Stimulated activated memory B cell treated with anti-CD40 and anti-IgM and Interleukin-4, amounts not matched to agents 10 μg/mL and 1 μg/mL and 100 μg/mL, for 72 hours (primary cell): ENCODE measurements at regions not wholly inside any gene's neighbourhood (a gene's known extent, or its start where the extent isn't known, plus 50 kb on each side); places are given as distances from the start of the nearest gene placed in this dataset.
"Not testable (repeated sequence)": the region's sequence is repeated elsewhere in the genome, so short reads cannot be mapped to it uniquely, and the experiment has no call there.

Experiments used
- ATAC-seq: fragments of 150-1000 bp; cut with Tn5 transposase; 2 replicates; pipeline ENCODE4 v1.10.0; 2021
- H3K27ac Mint-ChIP-seq: one replicate; pipeline ENCODE4 v1.8.0; 2022; ENCODE audit warnings: mild to moderate bottlenecking, mixed read lengths
- H3K27me3 Mint-ChIP-seq: one replicate; pipeline ENCODE4 v1.8.0; 2022; ENCODE audit warnings: mixed read lengths
- H3K36me3 Mint-ChIP-seq: one replicate; pipeline ENCODE4 v1.8.0; 2022; ENCODE audit warnings: mixed read lengths
- H3K4me1 Mint-ChIP-seq: one replicate; pipeline ENCODE4 v1.8.0; 2022; ENCODE audit warnings: mixed read lengths
- H3K4me3 Mint-ChIP-seq: one replicate; pipeline ENCODE4 v1.8.0; 2022; ENCODE audit warnings: mild to moderate bottlenecking, moderate library complexity, mixed read lengths
- H3K9me3 Mint-ChIP-seq: one replicate; pipeline ENCODE4 v1.8.0; 2022; ENCODE audit warnings: mixed read lengths

DNA sequence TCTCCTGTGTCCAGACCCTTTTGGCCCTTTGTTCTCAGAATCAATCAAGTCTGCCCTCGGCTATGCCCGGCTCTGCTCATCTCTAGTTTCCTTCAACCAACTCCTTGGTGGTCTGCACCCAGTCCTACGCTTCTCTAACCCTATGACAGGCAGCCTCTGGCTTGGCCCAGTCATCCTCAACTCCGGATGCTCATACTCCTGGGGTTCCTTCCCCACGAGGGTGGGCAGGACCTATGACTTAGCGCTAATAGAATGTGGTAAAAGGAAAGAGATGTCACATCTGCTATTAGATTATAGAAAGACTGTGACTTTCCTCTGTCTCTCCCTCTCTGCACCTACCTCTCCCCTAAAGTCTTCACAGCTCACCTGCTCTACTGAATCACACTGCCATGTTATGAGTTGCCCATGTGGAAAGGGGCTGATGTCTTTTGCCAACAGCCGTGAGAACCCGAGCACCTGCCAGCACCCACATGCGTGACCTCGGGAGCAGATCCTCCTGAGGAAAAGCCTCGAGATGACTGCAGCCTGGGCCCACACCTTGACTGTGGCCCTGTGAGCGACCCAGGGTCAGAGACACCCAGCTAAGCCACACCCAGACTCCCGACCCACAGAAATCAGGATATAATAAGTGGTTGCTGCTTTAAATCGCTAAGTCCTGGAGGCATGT is 334.9 kb downstream of the GADD45G start:
- Mint-ChIP-seq H3K27ac (no peak overlapping the region), H3K27me3 (peaks cover 56% of the 10 kb centered on the region), H3K9me3 (no peaks in the 10 kb centered on the region), H3K4me3 (no peak overlapping the region), H3K4me1 (peaks cover 6% of the 10 kb centered on the region), H3K36me3 (no peaks in the 10 kb centered on the region)
- ATAC-seq = no peak

DNA sequence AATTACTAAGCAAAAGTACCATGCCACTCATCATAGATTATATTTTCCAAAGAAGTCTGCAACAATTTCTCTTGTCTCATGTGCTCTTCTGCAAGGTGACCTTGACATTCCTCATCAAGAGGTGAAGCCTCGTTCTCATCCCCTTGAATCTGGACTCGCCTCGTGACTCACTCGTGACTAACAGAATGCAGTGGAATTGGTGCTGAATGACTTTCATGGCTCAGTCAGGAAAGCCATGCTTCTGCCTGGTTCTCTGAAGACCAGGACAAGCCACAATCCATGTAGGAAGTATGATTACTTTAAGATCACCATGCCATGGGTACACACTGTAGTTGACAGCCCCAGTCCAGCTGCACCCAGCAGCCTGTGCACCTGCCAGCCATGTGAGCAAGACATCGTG is 335.8 kb downstream of the GADD45G start:
- no peaks in the 10 kb centered on the region for H3K36me3 Mint-ChIP-seq
- H3K27ac Mint-ChIP-seq = no peak overlapping the region
- H3K9me3 Mint-ChIP-seq = no peaks in the 10 kb centered on the region
- ATAC-seq = no peak
- H3K4me3 Mint-ChIP-seq = no peak overlapping the region
- peaks cover 6% of the 10 kb centered on the region for H3K4me1 Mint-ChIP-seq
- H3K27me3 Mint-ChIP-seq = peaks cover 56% of the 10 kb centered on the region

DNA sequence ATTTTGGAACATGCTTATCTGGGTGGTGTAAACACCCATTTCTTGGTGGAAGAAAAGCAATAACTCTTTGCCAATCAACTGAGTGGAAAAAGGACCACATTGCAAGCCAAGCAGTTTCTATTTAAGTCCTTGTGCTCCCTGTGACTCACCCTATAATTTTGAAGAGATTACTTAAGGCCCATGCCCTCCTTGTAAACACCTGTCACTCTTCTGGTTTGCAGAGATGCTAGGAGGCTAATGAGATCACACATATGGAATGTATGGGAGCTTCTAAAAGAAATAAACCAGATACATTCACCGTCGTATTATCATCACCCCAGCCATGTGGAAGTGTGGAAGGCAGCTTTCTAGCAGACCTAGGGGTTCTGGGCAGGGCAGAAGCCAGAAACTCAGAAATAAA is 337.1 kb downstream of the GADD45G start:
- H3K27ac Mint-ChIP-seq = no peak overlapping the region
- ATAC-seq = no peak
- no peaks in the 10 kb centered on the region for H3K9me3 Mint-ChIP-seq
- H3K27me3 Mint-ChIP-seq = peaks cover 49% of the 10 kb centered on the region
- no peaks in the 10 kb centered on the region for H3K36me3 Mint-ChIP-seq
- no peaks in the 10 kb centered on the region for H3K4me1 Mint-ChIP-seq
- no peak overlapping the region for H3K4me3 Mint-ChIP-seq

DNA sequence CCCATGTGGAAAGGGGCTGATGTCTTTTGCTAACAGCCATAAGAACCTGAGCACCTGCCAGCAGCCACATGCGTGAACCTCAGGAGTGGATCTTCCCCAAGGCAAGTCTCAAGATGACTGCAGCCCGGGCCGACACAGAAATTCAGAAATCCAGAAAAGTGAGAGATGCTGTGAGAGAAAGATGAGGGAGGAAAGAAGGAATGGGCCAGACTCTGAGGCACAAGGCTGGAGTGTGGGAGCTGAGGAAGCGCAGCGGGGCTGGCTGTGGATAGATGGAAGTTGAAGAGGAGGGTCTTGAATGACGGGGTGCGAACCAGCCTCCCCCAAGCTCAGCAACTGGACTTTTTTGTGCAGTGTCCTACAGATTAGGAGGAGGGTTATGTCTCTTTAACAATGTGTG is 337.8 kb downstream of the GADD45G start:
- no peak overlapping the region for H3K27ac Mint-ChIP-seq
- no peaks in the 10 kb centered on the region for H3K36me3 Mint-ChIP-seq
- no peak for ATAC-seq
- no peaks in the 10 kb centered on the region for H3K9me3 Mint-ChIP-seq
- no peak overlapping the region for H3K4me3 Mint-ChIP-seq
- peaks cover 49% of the 10 kb centered on the region for H3K27me3 Mint-ChIP-seq
- H3K4me1 Mint-ChIP-seq = no peaks in the 10 kb centered on the region

DNA sequence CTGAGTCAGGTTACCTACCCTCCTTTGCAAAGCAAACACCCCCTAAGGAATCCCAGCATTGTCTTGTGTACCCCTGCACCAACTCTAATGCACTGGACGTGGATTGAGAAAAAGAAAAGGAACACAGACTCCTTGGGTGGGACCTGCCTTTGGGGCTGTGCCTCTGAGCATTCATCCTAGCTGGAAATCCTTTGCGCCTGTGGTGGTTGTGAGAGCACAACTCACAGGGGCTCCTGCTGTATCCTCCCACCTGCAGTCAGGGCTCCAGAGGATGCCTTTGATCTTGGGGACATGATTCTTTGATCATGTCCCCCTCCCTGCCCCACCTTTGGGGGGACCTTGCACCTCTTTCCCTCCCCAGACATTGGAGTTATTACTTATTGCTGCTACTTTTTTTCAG is 338.5 kb downstream of the GADD45G start:
- peaks cover 49% of the 10 kb centered on the region for H3K27me3 Mint-ChIP-seq
- no peak overlapping the region for H3K27ac Mint-ChIP-seq
- no peak overlapping the region for H3K4me3 Mint-ChIP-seq
- H3K9me3 Mint-ChIP-seq = peaks cover 3% of the 10 kb centered on the region
- no peaks in the 10 kb centered on the region for H3K36me3 Mint-ChIP-seq
- H3K4me1 Mint-ChIP-seq = no peaks in the 10 kb centered on the region
- no peak for ATAC-seq

DNA sequence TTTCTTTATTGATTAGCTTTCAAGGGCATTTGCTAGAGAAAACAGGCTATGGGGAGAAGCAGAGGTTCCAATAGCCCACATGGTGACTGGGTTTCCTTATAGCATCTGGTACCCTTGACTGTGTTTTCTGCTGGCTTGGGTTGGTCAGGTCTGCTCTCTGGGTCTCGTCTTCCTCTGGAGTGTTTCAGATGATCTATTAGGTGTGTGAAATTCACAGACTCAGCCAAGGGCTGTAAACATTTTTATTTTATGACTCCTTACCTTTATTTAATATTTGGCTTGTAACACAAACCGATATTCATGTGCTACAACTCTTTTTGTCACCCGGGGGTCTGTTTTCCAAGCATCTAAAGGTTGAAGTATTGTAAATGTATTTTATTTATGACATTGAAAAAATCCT is 338.9 kb downstream of the GADD45G start:
- Mint-ChIP-seq H3K27me3 (peaks cover 47% of the 10 kb centered on the region), H3K36me3 (no peaks in the 10 kb centered on the region), H3K4me3 (no peak overlapping the region), H3K4me1 (no peaks in the 10 kb centered on the region), H3K9me3 (peaks cover 3% of the 10 kb centered on the region), H3K27ac (no peak overlapping the region)
- ATAC-seq = no peak

DNA sequence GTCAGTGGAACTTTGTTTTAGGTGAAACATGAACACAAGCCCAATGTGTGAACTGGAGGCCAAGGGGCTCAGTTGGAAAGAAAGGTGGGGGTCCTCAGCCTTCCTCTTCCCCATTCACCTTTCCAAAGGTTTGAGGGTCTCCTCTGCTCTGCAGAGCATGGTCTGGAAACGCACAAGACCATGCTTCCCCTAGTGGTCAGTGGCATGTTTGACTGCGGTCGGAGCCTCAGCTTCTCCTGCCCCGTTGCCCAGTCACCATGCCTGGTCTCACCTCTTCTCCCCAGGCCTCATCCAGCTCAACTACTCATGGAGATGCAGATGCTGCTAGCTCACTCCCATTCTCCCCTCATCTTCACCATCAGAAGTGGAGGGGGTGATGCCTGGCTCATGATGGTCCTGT is 340.3 kb downstream of the GADD45G start:
- H3K36me3 Mint-ChIP-seq = no peaks in the 10 kb centered on the region
- H3K4me1 Mint-ChIP-seq = no peaks in the 10 kb centered on the region
- H3K27me3 Mint-ChIP-seq = peaks cover 33% of the 10 kb centered on the region
- ATAC-seq = no peak
- no peak overlapping the region for H3K27ac Mint-ChIP-seq
- no peak overlapping the region for H3K4me3 Mint-ChIP-seq
- peaks cover 3% of the 10 kb centered on the region for H3K9me3 Mint-ChIP-seq

DNA sequence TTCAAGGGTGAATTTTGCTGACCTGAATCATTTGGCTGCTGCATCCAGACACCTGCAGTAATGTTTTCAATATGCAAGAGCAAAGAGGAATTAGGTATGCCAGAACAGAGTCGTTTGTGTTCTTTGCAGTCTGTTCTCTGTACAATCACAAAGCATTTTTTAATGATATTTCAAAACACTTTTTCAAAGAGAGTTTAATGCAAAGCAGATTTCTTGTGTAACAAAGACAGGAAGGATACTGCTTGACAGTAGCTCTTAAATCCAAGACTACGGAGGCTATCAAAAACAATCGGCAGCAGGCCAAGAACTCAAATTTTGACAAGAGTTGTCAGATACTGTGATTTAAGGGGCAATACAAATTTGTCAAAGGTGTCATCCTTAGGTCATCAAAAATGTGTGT is 341.9 kb downstream of the GADD45G start:
- Mint-ChIP-seq H3K27me3 (peaks cover 22% of the 10 kb centered on the region), H3K4me3 (no peak overlapping the region), H3K9me3 (peaks cover 3% of the 10 kb centered on the region), H3K4me1 (no peaks in the 10 kb centered on the region), H3K36me3 (no peaks in the 10 kb centered on the region), H3K27ac (no peak overlapping the region)
- ATAC-seq = no peak

DNA sequence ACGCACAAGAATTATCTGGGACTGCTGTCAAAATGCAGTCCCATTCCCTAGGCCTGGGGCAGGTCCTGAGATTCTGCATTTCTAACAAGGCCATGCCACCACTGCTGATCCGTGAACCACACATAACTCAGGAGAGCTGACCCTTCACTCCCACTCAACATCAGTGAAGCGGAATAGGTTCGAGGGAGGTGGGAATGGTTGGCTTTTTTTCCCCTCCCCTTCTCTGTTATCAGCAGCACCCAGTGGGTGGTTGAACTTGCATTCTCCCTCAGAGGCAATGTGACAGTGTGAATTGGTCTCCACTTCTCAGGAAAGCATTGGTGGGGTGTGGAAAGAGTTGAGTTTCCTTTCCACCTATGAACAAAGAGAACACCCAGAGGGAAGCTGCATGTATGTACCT is 344.3 kb downstream of the GADD45G start:
- no peaks in the 10 kb centered on the region for H3K36me3 Mint-ChIP-seq
- peaks cover 3% of the 10 kb centered on the region for H3K9me3 Mint-ChIP-seq
- no peaks in the 10 kb centered on the region for H3K4me1 Mint-ChIP-seq
- H3K27me3 Mint-ChIP-seq = peaks cover 7% of the 10 kb centered on the region
- ATAC-seq = no peak
- no peak overlapping the region for H3K4me3 Mint-ChIP-seq
- no peak overlapping the region for H3K27ac Mint-ChIP-seq

DNA sequence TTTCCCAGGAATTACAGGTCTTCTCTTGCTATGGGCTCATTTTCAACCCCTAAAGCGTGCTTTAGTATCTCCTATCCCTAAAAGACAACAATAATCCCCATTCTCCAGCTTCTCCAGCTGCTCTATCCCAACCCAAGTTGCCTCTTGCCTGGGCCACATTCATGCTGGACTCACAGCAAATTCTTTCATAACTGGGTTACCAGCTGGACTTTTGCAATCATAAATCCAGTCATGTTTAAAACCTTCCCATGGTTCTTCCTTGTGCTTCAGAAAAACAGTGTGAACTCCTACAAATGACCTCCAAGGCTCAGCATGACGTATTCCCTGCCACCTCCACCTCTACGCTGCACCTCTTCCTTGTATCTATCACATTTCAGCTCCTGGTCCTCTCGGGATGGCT is 346.9 kb downstream of the GADD45G start:
- no peak overlapping the region for H3K4me3 Mint-ChIP-seq
- no peaks in the 10 kb centered on the region for H3K4me1 Mint-ChIP-seq
- ATAC-seq = no peak
- H3K27ac Mint-ChIP-seq = no peak overlapping the region
- no peaks in the 10 kb centered on the region for H3K36me3 Mint-ChIP-seq
- H3K9me3 Mint-ChIP-seq = peaks cover 3% of the 10 kb centered on the region
- H3K27me3 Mint-ChIP-seq = no peaks in the 10 kb centered on the region

DNA sequence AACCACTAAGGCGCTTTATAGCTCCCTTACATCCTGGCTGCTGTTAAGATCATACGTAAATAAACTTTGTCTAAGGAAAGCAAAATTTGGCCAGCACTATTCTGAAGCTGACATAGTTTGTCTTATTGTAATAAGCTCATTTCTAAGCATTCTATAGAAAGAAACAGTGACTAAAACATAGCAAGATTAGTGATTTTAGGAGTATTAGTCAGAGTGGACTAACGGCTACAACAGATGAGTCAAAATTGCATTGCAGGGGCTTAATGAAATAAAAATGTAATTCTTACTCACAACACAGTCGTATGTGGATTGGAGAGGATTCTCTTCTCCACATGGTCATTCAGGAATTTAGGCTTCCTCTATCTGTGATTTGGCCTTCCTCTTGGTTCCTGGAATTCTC is 347.6 kb downstream of the GADD45G start:
- Mint-ChIP-seq H3K27ac (no peak overlapping the region), H3K4me3 (no peak overlapping the region), H3K9me3 (peaks cover 3% of the 10 kb centered on the region), H3K4me1 (no peaks in the 10 kb centered on the region), H3K36me3 (no peaks in the 10 kb centered on the region), H3K27me3 (no peaks in the 10 kb centered on the region)
- ATAC-seq = no peak

DNA sequence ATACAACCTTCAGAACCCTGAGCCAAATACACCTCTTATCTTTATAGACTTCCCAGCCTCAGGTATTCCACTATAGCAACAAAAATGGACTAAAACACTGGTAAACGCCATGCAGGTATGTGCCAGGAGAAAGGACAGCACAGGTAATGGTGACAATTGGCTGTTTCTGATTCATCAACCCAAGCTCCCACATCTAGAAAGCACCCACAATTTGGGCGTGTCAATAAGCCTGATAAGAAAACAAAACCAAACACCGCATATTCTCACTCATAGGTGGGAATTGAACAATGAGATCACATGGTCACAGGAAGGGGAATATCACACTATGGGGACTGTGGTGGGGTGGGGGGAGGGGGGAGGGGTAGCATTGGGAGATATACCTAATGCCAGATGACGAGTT is 348.5 kb downstream of the GADD45G start:
- not testable (repeated sequence) for H3K4me1 Mint-ChIP-seq, H3K27me3 Mint-ChIP-seq, H3K36me3 Mint-ChIP-seq, H3K4me3 Mint-ChIP-seq, H3K9me3 Mint-ChIP-seq, ATAC-seq, H3K27ac Mint-ChIP-seq

DNA sequence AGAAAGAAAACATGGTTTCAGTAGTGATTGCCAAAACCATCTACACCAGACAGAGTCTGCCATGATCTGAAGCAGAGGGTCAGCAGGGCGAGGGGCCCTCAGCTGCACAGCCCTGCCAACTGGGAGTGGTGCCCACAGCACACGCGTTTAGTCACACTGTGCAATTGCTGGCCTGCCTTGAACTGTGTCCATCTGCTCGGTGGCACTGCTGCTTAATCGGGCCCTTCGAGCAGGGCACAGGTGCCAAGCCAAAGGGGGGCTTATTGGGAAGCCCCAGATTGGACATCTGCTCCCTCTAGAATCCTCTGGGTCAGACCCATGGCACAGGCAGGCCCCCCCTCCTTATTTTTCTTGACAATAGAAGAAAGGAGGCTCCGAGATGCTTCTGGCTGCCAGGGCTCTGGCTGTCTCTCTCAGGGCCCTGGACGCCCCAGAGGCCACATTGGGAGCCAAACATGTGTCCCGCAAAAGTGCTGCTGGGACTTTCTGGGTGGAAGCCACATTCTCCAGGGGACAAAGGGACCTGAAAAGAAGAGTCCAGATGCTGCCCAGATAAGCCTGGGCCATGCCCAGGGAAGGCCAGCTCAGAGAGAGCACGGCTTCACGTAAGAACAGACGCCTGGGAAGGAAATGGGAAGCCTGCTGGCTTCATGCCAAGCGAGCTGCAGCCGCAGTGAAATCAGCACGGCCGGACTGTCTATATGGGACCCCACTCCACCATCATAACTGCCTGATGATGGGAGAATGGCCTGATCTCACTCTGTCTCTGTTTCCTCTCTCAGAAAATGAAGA is 349.2 kb downstream of the GADD45G start:
- ATAC-seq = no peak
- no peaks in the 10 kb centered on the region for H3K27me3 Mint-ChIP-seq
- no peaks in the 10 kb centered on the region for H3K4me1 Mint-ChIP-seq
- H3K36me3 Mint-ChIP-seq = no peaks in the 10 kb centered on the region
- no peaks in the 10 kb centered on the region for H3K9me3 Mint-ChIP-seq
- H3K4me3 Mint-ChIP-seq = no peak overlapping the region
- H3K27ac Mint-ChIP-seq = no peak overlapping the region

DNA sequence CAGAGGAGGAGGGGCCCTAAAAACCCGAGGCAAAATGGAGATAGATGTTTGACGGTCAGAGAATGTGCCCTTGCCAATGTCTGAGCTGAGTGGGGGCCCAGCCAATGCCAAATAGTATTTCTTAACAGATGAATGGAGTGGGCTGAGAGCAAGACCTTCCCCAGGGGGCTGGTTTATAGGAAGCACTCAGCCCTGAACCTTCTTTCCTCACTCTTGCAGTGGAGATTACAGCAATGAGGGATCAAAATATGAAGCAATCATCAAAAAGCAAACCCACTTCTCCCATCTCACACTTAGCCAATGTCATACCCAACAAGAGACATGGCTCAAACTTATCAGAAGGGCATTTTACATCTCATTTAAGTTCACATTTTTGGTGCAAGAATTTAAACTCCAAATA is 350.3 kb downstream of the GADD45G start:
- H3K9me3 Mint-ChIP-seq = no peaks in the 10 kb centered on the region
- no peak for ATAC-seq
- H3K4me3 Mint-ChIP-seq = no peak overlapping the region
- no peaks in the 10 kb centered on the region for H3K4me1 Mint-ChIP-seq
- H3K36me3 Mint-ChIP-seq = no peaks in the 10 kb centered on the region
- no peak overlapping the region for H3K27ac Mint-ChIP-seq
- H3K27me3 Mint-ChIP-seq = no peaks in the 10 kb centered on the region

DNA sequence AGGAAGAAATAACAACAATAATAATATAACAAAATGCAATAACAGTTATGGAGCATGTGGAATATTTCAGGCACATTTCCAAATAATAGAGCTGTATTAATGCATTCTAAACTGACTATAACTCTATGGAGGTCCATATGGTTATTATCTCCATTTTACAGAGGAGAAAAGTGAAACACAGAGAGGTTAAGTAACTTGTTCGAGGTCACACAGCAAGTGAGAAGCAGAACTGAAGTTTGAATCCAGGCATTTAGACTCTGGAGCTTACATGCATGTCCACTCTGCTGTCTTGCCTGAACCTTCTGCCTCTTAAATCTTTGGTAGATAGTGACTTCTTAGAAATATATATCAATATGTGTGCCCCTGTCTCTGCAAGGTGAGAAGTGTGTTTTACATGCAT is 350.8 kb downstream of the GADD45G start:
- Mint-ChIP-seq H3K4me3 (no peak overlapping the region), H3K9me3 (no peaks in the 10 kb centered on the region), H3K36me3 (no peaks in the 10 kb centered on the region), H3K27ac (no peak overlapping the region), H3K27me3 (no peaks in the 10 kb centered on the region), H3K4me1 (no peaks in the 10 kb centered on the region)
- no peak for ATAC-seq

DNA sequence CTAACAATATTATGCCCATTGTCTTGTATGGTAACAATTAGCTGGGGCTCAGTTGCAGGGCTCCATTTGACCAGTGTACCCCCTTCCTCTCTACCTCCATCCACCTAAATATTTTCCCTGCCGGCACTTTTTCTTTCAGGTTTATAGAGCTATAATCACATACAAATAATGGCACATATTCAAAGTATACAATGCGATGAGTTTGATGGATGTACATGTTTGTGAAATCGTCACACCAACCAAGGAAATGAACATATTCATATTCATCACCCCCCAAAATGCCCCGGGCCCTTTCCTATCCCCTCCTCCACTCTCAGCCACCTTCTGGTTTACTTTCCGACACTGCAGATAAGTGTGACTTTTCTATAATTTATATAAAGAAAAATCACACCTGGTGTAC is 351.5 kb downstream of the GADD45G start:
- Mint-ChIP-seq H3K36me3 (no peaks in the 10 kb centered on the region), H3K4me1 (peaks cover 5% of the 10 kb centered on the region), H3K9me3 (no peaks in the 10 kb centered on the region), H3K27me3 (no peaks in the 10 kb centered on the region), H3K4me3 (no peak overlapping the region), H3K27ac (no peak overlapping the region)
- ATAC-seq = no peak
